ENCODE measurements at regions not wholly inside any gene's neighbourhood (a gene's known extent, or its start where the extent isn't known, plus 50 kb on each side); places are given as distances from the start of the nearest gene placed in this dataset.

DNA sequence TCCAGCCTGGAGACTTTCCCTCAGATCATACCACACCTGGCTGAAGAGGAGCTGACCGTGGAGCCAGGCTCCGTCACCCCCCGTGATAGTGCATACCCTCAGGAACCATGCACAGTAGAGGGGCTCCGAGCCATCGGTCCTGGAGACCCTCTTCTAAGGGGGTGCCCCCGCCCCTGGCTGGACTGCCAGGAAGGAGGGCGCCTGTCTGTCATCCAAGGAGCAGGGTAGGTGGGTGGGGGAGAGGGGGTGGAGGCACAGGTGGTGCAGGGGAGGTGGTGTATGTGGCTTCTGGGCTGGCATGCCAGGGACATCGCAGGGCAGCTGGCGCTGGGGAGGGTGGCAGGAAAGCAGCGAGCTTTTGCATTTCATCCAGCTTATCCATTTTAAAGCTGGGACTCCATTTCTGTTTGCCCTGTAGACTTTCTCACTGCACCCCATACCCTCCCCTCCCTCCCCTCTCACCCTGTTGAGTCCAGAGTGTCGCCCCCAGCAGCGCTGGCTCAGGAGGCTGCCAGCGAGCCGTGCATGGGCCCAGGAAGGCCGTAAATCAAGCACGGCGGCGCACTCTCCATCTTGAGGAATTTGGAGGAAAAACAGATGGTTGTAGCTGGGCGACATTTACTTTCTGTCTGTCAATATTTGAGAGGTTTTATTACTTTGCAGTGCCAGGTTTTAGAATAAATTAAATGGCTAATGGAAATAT is 56.2 kb upstream of the HS6ST1 start:
- H3F3A ChIP-seq (ENCODE audit: insufficient read depth, low read length): peaks cover 24% of the 10 kb centered on the region
- H3K27ac ChIP-seq (ENCODE audit: low read length): no peak overlapping the region
- DNase-seq: no peak
- peaks cover 33% of the 10 kb centered on the region for H3K4me1 ChIP-seq (ENCODE audit: low read length)
- no peaks in the 10 kb centered on the region for H3K9me3 ChIP-seq (replicated peaks; ENCODE audit: insufficient read depth, low read length)
- no peaks in the 10 kb centered on the region for H4K20me1 ChIP-seq (ENCODE audit: insufficient read depth, low read length)
- H3K27me3 ChIP-seq (replicated peaks; ENCODE audit: insufficient read depth, low read length): no peaks in the 10 kb centered on the region
- H3K36me3 ChIP-seq (replicated peaks; ENCODE audit: insufficient read depth, low read length): no peaks in the 10 kb centered on the region
- no peak for TF ChIP-seq EZH2phosphoT487 (IDR thresholded peaks at IDR 0.05; ENCODE audit: low read length)
- no peak for TF ChIP-seq EZH2 (optimal IDR thresholded peaks at IDR 0.05; ENCODE audit: low read depth, low read length)
- TF ChIP-seq, protein P1, sequence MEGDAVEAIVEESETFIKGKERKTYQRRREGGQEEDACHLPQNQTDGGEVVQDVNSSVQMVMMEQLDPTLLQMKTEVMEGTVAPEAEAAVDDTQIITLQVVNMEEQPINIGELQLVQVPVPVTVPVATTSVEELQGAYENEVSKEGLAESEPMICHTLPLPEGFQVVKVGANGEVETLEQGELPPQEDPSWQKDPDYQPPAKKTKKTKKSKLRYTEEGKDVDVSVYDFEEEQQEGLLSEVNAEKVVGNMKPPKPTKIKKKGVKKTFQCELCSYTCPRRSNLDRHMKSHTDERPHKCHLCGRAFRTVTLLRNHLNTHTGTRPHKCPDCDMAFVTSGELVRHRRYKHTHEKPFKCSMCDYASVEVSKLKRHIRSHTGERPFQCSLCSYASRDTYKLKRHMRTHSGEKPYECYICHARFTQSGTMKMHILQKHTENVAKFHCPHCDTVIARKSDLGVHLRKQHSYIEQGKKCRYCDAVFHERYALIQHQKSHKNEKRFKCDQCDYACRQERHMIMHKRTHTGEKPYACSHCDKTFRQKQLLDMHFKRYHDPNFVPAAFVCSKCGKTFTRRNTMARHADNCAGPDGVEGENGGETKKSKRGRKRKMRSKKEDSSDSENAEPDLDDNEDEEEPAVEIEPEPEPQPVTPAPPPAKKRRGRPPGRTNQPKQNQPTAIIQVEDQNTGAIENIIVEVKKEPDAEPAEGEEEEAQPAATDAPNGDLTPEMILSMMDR (IDR thresholded peaks at IDR 0.05; ENCODE audit: low read length): no peak
- H3K79me2 ChIP-seq (ENCODE audit: low read length): no peaks in the 10 kb centered on the region
- H3K4me3 ChIP-seq (ENCODE audit: low read length): no peak overlapping the region
- H3K4me2 ChIP-seq (ENCODE audit: low read depth, low read length): no peak overlapping the region
- no peak overlapping the region for H3K9ac ChIP-seq (ENCODE audit: low read length)
- H3K9me2 ChIP-seq (replicated peaks; ENCODE audit: insufficient read depth, low read length): no peaks in the 10 kb centered on the region
- H2AFZ ChIP-seq (ENCODE audit: low read length): no peak overlapping the region

DNA sequence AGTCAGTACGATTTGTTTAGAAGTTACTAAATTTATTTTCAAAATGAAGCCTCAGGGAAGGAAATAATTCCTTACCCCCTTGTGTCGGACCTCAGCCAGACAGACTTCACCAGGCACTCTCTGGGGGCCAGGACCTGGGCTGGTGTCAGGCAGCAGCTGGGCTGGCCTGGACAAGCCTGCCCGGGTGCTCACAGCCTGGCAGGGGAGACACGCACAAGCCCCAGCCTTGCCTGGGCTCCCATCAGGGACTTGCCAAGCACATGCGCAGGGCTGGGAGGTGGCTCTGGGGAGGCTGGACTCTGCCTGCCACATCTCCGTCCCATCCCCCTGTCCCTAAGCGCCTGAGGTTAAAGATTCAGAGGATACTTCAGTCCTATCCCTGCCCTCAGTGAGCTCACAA is 56.8 kb upstream of the HS6ST1 start:
- Histone ChIP-seq H3K4me1 (ENCODE audit: low read length) (peaks cover 28% of the 10 kb centered on the region), H3K9ac (ENCODE audit: low read length) (no peak overlapping the region), H4K20me1 (ENCODE audit: insufficient read depth, low read length) (no peaks in the 10 kb centered on the region), H2AFZ (ENCODE audit: low read length) (no peak overlapping the region), H3K36me3 (replicated peaks; ENCODE audit: insufficient read depth, low read length) (no peaks in the 10 kb centered on the region), H3K4me3 (ENCODE audit: low read length) (no peak overlapping the region), H3K27ac (ENCODE audit: low read length) (no peak overlapping the region), H3K4me2 (ENCODE audit: low read depth, low read length) (no peak overlapping the region), H3F3A (ENCODE audit: insufficient read depth, low read length) (peaks cover 24% of the 10 kb centered on the region), H3K79me2 (ENCODE audit: low read length) (no peaks in the 10 kb centered on the region), H3K27me3 (replicated peaks; ENCODE audit: insufficient read depth, low read length) (no peaks in the 10 kb centered on the region), H3K9me2 (replicated peaks; ENCODE audit: insufficient read depth, low read length) (no peaks in the 10 kb centered on the region), H3K9me3 (replicated peaks; ENCODE audit: insufficient read depth, low read length) (no peaks in the 10 kb centered on the region)
- DNase-seq: no peak
- TF ChIP-seq EZH2 (optimal IDR thresholded peaks at IDR 0.05; ENCODE audit: low read depth, low read length) (no peak), EZH2phosphoT487 (IDR thresholded peaks at IDR 0.05; ENCODE audit: low read length) (no peak)
- TF ChIP-seq, protein P1 (IDR thresholded peaks at IDR 0.05; ENCODE audit: low read length): no peak

DNA sequence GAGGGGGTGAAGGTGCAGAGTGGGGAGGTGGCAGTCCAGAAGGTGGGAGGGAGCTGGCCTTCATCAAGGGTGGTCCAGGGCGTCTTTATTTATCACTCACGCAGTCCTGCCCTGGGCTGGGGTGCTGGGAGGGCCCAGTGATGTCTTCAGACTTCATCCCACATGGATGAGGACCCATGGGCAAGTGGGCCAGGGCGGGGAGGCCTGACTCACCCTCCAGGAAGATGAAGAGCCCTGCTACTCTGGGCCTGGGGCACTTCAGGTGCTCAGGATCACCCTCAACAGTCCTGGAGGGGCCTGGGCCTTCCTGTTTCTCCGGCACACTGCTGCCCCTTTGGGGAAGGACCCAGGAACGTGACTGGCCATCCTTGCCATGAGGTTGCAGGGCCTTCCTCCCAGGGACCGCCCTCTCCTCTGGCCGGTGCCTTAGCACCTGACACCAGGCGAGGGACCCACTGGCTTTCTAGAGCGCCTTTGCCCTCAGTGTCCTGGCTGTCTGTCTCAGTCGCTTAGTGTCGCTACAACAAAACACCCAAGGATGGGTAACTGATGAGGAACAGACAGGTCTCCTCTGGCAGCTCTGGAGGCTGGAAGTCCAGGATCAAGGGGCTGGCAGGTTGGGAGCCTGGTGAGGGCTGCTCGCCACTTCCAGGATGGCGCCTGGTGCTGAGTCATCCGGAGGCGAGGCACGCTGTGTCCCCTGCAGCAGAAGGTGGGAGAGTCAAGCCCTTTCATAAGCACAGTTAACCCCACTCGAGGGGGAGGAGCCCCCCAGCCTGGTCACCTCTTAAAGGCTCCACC is 57.8 kb upstream of the HS6ST1 start:
- H4K20me1 ChIP-seq (ENCODE audit: insufficient read depth, low read length): no peaks in the 10 kb centered on the region
- no peaks in the 10 kb centered on the region for H3K9me2 ChIP-seq (replicated peaks; ENCODE audit: insufficient read depth, low read length)
- H3K9ac ChIP-seq (ENCODE audit: low read length): no peak overlapping the region
- H3K27me3 ChIP-seq (replicated peaks; ENCODE audit: insufficient read depth, low read length): no peaks in the 10 kb centered on the region
- H3F3A ChIP-seq (ENCODE audit: insufficient read depth, low read length): peaks cover 20% of the 10 kb centered on the region
- H3K79me2 ChIP-seq (ENCODE audit: low read length): no peaks in the 10 kb centered on the region
- no peaks in the 10 kb centered on the region for H3K36me3 ChIP-seq (replicated peaks; ENCODE audit: insufficient read depth, low read length)
- DNase-seq: no peak
- no peak overlapping the region for H3K27ac ChIP-seq (ENCODE audit: low read length)
- no peak overlapping the region for H3K4me2 ChIP-seq (ENCODE audit: low read depth, low read length)
- H3K4me1 ChIP-seq (ENCODE audit: low read length): peaks cover 27% of the 10 kb centered on the region
- H2AFZ ChIP-seq (ENCODE audit: low read length): no peak overlapping the region
- TF ChIP-seq, protein P1 (IDR thresholded peaks at IDR 0.05; ENCODE audit: low read length): no peak
- TF ChIP-seq EZH2 (optimal IDR thresholded peaks at IDR 0.05; ENCODE audit: low read depth, low read length): no peak
- no peak overlapping the region for H3K4me3 ChIP-seq (ENCODE audit: low read length)
- H3K9me3 ChIP-seq (replicated peaks; ENCODE audit: insufficient read depth, low read length): no peaks in the 10 kb centered on the region
